HG03064 (cell line): ENCODE measurements at regions not wholly inside any gene's neighbourhood (a gene's known extent, or its start where the extent isn't known, plus 50 kb on each side); places are given as distances from the start of the nearest gene placed in this dataset.
"Not testable (repeated sequence)": the region's sequence is repeated elsewhere in the genome, so short reads cannot be mapped to it uniquely, and the experiment has no call there.

Source experiments
- ATAC-seq: cut with Tn5 transposase; IDR thresholded peaks from one replicate; pipeline ENCODE4 v1.9.1; 2021; ENCODE audit warnings: low read depth; ENCODE audit not compliant: unreplicated experiment

- no peak for ATAC-seq
Measured at GRCh38 chr3:145448436-145448835, 712.5 kb downstream of the PLOD2 start.

- no peak for ATAC-seq
Measured at GRCh38 chr3:145450018-145450682, 710.8 kb downstream of the PLOD2 start.

GRCh38 chr3:145457825-145458552 lies 703.0 kb downstream of the PLOD2 start:
- ATAC-seq: no peak

GRCh38 chr3:145459681-145460080 lies 701.3 kb downstream of the PLOD2 start:
- not testable (repeated sequence) for ATAC-seq

GRCh38 chr3:145471976-145472375 lies 689.0 kb downstream of the PLOD2 start:
- no peak for ATAC-seq

GRCh38 chr3:145482735-145483134 lies 678.2 kb downstream of the PLOD2 start:
- ATAC-seq: not testable (repeated sequence)

- no peak for ATAC-seq
Measured at GRCh38 chr3:145483992-145484391, 677.0 kb downstream of the PLOD2 start.

GRCh38 chr3:145489011-145489410 lies 672.0 kb downstream of the PLOD2 start:
- ATAC-seq: no peak

GRCh38 chr3:145490088-145491048 lies 670.6 kb downstream of the PLOD2 start:
- ATAC-seq: no peak

- no peak for ATAC-seq
Measured at GRCh38 chr3:145492456-145492855, 668.5 kb downstream of the PLOD2 start.

GRCh38 chr3:145517416-145517815 lies 643.6 kb downstream of the PLOD2 start:
- not testable (repeated sequence) for ATAC-seq

GRCh38 chr3:145518639-145519038 lies 642.3 kb downstream of the PLOD2 start:
- no peak for ATAC-seq

- ATAC-seq: no peak
Measured at GRCh38 chr3:145519398-145520047, 641.5 kb downstream of the PLOD2 start.

- no peak for ATAC-seq
Measured at GRCh38 chr3:145522179-145522578, 638.8 kb downstream of the PLOD2 start.

- ATAC-seq: no peak
Measured at GRCh38 chr3:145522893-145523651, 637.9 kb downstream of the PLOD2 start.

- no peak for ATAC-seq
Measured at GRCh38 chr3:145531548-145531947, 629.4 kb downstream of the PLOD2 start.

- ATAC-seq: no peak
Measured at GRCh38 chr3:145533696-145534095, 627.3 kb downstream of the PLOD2 start.

- ATAC-seq: no peak
Measured at GRCh38 chr3:145536461-145536860, 624.5 kb downstream of the PLOD2 start.

GRCh38 chr3:145550522-145550921 lies 610.5 kb downstream of the PLOD2 start:
- no peak for ATAC-seq

GRCh38 chr3:145557405-145557804 lies 603.6 kb downstream of the PLOD2 start:
- ATAC-seq: no peak
